Astrocyte (in vitro differentiated cells and primary cell): ENCODE measurements at regions not wholly inside any gene's neighbourhood (a gene's known extent, or its start where the extent isn't known, plus 50 kb on each side); places are given as distances from the start of the nearest gene placed in this dataset.

ENCODE experiments used
- CTCF ChIP-seq: IDR thresholded peaks from 2 replicates; pipeline ENCODE4 v1.5.1; 2011; ENCODE audit warnings: low read depth, mild to moderate bottlenecking, inconsistent platforms, low read length, moderate library complexity; ENCODE audit not compliant: insufficient read depth
- EZH2 ChIP-seq: IDR thresholded peaks from 2 replicates; pipeline ENCODE4 v1.6.1; 2012; ENCODE audit warnings: mild to moderate bottlenecking, low read length, inconsistent platforms; ENCODE audit not compliant: insufficient read depth

- TF ChIP-seq EZH2 = no peak
- no peak for TF ChIP-seq CTCF
Observed at GRCh38 chrX:107506596-107507031, 57.2 kb downstream of the FRMPD3 start.
